OCI-M1 (cell line): ENCODE measurements at regions not wholly inside any gene's neighbourhood (a gene's known extent, or its start where the extent isn't known, plus 50 kb on each side); places are given as distances from the start of the nearest gene placed in this dataset.

ENCODE experiments used
- DNase-seq: peaks from one replicate; lab custom pipeline; 2025; lab: John Stamatoyannopoulos, UW

DNA sequence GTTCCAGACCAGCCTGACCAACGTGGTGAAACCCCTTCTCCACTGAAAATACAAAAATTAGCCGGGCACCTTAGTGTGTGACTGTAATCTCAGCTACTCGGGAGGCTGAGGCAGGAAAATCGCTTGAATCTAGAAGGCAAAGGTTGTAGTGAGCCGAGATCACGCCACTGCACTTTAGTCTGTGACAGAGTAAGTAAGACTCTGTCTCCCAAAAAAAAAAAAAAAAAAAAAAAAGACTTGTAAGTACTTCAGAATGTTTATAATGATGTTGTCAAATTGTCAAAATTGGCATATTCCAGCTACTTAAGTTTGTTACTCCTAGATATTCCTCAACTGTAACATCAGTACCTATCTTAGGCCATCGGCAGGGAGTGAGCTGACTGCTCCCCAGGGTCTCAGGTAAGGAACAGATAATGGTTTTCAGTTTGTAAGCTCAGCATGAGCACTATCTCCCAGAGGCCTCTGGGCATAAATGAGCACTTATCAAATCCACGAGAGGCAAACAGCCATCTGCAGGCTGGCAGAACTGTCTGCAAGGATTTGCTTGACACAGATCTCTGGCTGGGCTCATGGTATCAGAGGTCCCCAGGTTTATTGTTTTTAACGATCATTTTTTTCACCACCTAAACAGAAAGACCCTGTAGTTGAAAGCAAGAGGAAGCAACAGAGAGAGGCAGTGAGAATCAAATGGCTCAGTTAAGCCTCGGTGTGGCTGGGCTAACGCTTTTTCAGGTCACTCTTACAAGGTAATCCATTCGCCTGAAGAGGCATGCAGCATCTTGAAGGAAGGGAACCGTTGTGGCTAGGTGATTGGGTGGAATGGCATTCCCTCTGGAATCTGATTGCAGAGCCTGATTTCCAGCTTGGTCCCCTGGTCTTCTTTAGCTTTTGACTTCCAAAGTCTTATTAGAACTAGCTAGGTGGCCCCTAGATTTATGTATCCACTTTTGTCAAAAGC lies 115.9 kb downstream of the LY86 start:
- peak; percentile 52 for DNase-seq

DNA sequence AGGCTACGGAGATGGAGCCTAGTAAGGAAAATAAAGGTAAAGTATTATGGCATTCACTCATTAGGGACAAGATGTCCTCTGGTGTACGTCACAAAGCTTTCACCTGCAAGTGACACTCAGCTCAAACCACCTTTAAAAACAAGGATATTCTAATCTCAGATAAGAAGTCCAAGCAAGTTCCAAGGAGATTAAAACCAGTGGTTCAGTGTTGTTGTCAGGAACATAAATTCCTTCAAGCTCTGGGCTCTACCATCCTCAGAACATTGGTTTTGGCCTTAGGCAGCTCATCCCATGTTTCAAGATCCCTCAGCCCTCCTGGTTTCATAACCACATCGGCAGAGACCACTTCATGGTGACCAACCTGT lies 116.5 kb downstream of the LY86 start:
- DNase-seq, result no peak

DNA sequence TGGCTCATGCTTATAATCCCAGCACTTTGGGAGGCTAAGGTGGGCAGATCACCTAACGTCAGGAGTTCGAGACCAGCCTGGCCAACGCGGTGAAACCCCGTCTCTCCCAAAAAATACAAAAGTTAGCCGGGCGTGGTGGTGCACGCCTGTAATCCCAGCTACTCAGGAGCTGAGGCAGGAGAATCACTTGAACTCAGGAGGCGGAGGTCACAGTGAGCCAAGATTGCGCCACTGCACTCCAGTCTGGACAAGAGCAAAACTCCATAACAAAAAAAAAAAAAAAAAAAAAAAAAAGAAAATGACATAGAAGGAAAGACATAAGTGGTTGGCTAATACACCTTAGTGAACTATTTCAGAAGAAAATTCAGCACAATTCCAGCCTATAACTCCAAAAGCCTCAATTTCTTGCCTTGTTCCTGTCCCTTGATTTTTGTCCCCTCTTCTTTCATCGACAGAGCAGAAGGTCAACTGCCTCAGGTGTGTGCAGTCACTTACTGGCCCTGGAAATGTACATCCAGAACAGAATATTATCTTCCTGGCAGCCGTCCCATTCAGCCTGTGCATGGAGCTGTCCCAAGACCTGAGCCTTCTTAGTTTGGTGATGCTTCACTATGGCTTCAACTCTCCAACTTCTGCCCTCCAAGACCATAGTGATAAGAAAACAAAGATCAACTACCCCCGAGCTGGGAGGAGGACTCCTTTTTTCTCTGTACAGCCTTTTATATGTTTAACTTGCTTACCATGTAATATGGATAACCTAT lies 117.6 kb downstream of the LY86 start:
- DNase-seq, result no peak

DNA sequence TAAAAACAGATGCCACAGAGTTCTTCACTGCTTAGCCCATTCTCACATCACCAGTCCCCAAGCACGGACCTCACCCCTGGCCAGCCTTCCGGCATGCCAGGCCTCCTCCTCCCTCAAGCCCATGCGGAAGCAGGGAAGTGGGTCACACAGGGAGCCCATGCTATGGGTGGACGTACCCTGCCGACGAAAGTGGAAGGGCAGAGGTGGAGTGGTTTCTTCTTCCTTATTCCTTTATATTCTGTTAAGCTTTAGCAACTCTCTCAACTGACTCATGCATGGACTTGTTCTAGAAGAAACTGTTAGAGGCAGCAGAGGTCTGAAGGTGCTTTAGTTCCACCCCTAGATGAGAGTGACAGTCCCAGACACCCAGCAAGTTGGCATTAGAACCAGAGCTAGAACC lies 118.6 kb downstream of the LY86 start:
- no peak for DNase-seq

DNA sequence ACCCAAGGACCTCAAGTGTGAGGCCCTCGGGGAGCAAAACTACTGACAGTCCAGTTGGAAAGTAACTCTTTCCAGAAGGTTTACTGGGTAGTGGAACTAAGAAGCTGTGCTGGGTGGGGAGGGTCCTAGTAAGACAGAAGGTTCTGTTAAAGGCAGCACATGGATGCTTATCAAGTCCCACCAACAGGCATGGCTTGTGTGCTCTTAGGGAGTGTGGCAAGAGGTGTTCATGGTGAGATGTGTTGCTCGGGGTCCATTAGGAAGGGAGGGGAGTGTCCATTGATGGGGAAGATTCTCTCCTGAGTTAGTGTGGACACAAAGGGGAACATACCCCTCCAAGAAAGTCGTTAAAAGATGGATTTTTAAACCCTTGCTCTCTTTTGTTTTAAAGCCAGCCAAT lies 120.6 kb downstream of the LY86 start:
- DNase-seq, result peak; percentile 63

DNA sequence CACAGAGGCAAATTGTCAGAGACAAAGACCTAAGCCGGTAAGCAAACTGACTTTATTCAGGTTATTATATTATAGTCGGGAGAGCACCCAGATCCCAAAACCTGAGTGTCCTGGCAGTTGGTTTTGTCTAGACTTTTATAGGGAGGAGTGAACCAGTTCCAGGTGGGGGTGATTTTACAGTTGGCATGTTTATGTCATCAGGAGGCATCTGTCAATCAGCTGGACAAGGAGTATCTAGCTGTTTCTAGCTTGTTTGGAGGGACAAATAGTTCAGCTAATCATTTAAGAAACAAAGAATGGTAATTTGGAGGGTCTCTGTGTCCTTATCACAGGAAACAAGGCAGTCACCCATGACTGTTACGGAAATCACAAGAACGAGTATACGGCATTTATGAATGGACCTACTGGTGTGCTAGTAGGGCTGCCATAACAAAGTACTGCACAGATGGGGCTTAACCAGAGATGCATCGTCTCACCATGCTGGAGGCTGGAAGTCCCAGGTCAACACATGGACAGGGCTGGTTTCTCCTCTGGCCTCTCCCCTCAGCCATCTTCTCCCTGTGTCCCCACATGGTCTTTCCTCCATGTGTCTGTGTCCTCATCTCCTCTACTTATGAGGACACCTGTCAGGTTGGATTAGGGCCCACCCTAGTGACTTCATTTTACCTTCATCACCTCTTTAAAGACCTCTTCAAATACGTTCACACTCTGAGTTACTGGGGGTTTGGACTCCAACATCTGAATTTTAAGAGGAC lies 122.7 kb downstream of the LY86 start:
- no peak for DNase-seq

DNA sequence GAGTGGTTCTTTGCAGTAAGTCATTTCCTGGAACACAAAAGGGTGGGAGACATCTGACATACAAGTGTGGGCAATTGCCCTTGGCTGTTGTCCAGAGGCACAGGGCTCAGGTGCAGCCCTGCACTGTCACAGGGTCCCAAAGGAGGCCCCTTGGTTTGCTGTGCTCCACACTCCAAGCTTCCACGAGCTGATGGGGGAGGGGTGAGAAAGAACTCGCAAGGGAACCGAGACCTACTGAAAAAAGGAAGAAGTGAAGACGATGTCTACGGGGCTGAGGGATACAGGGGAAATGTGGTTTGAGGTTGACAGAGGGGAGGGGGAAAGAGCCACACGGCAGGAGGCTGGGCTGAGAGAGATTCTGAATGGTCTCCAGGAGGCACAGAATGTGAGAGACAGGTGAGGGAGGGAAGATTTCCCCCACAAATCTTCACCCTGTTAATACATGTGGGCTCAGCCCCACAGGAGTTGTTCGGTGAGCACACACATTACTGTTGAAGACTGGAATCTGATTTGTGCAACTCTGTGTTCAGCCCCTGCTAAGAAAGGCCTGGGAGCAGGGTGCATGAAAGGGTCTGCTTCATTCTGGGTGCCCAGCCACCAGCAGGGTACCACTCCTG lies 123.4 kb downstream of the LY86 start:
- DNase-seq, result peak; percentile 89

DNA sequence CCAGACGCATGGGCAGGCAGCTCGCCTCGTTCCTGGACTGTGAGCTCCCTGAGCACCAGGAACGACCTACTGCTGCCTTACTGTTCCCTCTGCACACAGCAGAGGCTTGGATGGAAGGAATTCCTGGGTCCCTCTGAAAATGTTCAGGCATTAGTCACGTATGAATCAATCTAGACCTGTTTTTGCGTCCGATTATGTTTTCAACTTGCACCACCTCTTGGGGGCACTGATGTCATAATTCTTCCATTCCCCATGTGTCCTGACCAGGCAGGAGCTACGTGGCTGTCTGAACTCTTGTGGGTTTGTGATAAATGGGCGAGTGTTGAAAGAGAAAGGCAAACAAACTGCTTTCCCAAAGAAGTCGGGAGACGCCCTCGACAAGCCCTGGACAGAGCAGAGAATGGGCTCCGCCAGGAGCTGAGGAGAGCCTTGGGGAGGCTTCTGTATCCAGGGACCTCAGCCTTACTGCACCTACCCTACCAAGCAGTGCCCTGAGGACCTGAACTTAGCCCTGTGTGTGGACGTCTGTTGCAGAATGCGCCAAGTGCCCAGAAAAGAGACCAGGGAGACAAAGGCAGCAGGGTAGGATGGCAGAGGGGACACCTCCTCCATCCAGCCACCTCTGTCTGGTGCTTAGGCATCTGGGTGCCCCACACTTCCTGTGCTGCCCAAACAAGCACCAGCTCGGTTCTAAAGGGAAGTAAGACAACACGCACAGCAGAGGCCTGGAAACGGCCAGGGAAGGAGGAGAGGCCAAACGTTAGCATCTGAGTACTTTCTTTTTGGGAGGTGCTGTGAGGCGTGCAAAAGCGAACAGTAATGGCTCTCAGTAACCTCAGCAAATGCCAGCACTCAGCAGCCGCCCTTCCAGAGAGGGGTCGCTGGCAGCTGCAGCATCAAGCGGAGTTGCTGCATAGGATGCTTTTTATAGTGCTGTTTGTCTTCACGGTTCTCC lies 124.2 kb downstream of the LY86 start:
- peak; percentile 81 for DNase-seq

DNA sequence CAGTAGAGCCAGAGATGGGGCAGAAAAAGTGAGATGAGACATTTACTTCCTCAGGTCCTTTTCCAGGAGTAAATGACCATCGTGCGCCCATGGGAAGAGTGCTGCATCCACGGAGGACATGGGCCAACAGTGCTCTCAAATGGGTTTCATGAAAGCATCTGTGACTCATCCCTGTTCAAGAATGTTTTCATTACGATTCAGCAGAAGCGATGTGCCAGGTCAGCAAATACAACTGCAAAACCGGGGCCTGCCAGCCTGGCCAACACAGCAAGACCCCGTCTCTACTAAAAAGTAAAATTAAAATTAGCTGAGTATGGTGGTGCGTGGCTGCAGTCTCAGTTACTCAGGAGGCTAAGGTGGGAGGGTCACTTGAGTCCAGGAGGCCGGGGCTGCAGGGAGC lies 125.1 kb downstream of the LY86 start:
- no peak for DNase-seq

DNA sequence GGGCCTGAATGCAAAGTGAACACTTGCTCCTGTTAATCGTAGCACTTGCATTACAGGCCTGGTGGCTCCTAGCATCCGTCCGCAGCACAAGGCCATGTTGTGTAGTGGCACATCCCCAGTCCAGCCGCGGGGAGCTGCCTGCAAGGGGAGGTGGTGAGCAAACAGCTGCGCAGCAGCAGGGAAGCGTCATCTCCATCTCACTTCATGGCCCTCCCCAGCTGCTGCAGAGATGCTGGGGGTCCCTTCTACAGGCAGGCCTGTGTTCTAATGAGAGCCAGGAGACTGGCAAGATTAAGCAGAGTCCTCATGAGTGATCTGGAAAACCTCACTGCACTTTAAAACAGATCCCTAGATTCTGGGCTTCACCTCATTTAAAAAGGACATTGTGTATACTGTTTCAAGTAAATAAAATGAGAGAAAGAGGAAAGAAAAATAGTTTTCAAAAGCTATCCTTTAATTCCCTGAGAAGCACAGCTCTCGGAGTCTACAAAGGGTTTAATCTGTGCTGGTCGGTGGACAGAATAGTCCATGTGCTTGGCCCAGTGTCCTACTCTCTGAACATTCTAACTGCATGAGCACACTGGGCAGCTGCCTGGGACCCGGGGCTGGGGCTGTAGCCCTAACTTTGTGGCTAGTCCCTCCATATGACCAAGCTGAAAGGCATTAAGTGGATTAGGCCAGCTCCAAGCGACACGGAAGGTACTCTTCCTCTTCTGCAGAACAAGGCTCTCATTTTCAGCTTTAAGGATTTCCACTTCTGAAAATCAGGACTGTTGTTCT lies 125.8 kb downstream of the LY86 start:
- no peak for DNase-seq

DNA sequence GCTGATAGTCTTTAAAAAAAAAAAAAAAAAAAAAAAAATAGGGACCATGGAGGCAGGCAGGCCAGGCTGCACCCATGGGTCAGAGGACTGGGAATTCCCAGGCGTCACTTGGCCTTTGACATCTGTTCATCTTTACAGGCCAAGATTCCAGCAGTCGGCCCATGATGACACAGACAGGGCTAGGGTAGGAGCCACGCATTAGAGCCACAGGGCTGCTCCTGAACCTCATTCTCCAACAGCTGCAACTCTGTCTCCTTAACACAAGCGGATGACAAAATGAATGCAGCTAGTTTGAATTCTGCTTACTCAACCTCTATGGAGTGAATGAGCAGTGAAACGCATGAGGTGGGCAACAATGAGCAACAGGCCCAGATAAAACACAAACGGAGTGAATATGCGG lies 126.4 kb downstream of the LY86 start:
- no peak for DNase-seq

DNA sequence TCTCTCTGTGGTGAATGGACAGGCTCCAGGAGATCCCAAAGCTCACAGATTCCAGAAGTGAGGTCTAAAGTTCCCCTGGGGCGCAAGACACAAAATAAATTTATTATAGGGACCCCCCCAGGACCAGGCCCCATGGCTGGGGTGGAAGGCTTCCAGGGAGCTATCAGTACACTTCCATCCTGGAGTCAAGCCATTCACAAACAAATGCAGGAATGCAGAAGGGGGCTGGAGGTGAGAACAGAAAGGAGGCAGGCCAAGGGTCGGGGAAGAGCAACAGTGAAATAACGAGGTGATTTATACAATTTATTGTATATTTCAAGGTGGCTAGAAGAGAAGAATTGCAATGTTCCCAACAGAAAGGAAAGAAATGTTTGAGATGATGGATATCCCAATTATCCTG lies 126.9 kb downstream of the LY86 start:
- DNase-seq, result no peak

DNA sequence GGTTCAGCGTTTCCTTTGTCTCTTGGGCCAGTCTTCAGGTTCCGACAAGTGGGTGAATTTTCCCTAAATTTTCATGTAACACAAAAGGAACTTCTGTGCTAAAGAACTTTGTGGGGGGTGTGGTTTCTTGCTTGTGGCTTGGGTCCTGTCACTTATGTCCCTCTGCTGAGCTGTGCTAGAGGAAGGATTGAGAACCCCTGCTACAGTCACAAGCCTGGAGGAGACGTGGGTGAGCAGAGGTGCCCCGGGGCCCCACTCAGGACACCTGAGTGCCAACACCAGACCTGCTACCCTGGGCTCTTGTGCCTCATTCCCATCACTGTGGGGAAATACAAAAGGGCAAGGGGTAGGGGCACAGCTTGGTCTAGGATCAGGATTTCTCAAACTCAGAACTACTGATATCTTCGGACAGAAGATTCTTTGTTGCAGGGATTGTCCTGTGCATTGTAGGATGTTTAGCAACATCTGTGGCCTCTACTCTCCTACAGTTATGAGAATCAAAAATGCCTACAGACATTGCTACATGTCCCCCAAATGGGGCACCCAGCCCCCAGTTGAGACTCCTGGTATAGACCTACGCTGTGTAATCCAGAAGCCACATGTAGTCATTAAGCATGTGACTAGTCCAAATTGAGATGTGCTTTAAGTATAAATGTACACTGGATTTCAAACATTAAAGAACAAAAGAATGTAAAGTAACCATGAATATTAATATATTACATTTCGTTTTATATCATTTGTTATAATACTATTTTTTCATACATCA lies 128.7 kb downstream of the LY86 start:
- no peak for DNase-seq

DNA sequence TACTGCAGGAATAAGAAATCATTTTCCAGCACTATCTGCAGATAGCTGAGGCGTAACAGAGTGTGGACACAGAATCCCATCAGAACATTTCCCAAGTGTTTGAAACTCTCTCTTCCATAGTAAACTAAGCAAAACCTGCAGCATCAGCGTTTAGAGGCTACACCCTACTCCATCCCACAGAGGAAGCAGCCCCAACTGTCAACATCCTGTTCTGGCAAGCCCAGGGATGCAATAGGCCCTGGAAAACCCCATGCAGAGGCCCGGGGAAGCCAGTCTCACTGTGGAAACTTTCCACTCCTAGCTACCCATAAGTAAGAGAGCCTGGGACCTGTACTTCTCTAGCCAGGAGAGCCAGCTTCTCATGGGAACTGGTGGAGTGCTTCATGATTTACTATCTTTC lies 129.4 kb downstream of the LY86 start:
- DNase-seq, result no peak

DNA sequence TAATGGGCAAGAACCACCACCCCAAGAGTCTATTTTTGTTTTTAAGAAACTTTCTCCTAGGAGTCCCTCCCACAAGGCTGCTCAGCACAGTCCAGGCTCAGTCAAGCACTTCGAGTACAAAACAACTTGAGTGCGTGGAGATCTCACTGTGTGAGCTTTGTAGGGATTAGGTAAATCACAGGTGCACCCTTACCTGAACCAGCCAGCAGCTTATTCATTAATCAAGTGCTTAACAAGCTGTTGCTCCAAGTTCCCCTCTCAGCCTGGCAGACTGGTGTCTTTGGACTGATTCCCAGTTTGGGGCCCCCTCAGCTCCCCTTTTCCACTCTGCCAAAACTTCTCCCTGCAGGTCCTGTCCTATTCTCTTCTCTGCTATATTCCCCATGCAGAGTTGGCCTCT lies 133.1 kb downstream of the LY86 start:
- DNase-seq, result no peak

DNA sequence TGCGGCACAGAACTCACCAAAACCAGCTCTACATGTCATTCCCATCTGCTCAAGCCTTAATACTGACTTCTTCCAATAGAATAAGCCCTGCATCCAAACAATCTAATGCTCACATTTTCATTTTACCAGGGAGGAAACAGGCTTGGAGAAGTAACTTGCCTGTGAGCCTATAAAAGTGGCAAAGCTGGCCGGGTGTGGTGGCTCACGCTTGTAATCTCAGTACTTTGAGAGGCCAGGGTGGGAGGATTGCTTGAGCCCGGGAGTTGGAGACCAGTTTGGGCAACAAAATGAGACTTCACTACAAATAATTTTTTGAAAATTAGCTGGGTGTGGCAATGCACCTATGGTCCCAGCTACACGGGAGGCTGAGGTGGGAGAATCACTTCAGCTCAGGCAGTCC lies 133.7 kb downstream of the LY86 start:
- DNase-seq, result no peak

DNA sequence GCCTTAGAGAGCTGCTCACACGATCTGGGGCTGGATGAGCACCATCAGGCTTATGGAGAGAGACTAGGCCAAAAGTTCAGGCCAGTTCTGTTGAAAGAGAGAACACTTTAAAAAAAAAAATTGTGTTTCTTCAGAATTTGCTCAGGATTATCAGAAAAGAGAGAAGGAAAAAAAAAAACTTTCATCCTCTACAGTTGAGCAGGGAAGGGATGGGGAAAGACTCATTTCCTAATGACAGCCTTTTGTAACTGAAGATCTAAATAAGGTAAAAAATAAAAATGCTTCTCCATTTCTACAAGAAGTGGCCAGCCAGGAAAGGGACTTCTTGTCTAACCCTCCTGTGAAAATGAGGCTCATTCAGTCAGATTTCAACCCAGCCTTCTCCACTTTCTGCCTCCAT lies 134.8 kb downstream of the LY86 start:
- no peak for DNase-seq

DNA sequence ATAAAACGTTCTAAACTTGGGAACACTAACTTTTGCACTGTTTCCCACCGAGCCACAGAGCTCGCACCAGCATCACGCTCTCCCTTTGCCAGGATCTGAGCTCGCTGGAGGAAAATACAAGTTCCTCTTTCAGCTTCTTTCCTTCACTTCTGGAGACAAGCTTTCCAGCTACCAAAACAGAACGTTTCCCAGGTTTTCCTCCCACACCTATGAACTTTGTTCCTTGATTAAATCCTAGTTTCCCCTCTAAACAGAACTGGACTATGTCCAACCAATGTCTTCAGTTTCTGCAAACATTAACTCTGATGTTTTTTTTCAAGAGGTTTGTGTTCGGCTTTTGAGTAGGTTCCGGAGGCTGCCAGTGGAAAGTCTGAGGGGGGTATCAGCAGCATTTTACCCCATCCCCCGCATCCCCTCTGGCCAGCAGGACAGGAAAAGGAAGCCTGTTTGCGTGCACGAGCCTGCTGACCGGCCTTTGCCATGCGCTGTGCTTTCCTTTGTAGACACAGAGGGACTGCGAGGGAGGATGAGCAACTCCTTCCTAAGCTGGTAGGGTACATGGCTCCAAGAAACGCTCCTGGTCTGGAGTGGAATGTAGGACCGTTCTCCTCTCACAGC lies 135.5 kb downstream of the LY86 start:
- no peak for DNase-seq
